Epithelial cell of proximal tubule (primary cell): ENCODE measurements at regions not wholly inside any gene's neighbourhood (a gene's known extent, or its start where the extent isn't known, plus 50 kb on each side); places are given as distances from the start of the nearest gene placed in this dataset.
"Not testable (repeated sequence)": the region's sequence is repeated elsewhere in the genome, so short reads cannot be mapped to it uniquely, and the experiment has no call there.

Experiments used
- DNase-seq: peaks from one replicate; pipeline ENCODE4 v3.0.0-alpha.2; 2011; ENCODE audit warnings: low read depth
- H3K4me3 ChIP-seq: 2 replicates; pipeline ENCODE4 v1.5.1; 2011; ENCODE audit warnings: low read depth, mild to moderate bottlenecking, low read length
- TF ChIP-seq, protein P1 (sequence below): conservative IDR thresholded peaks from 2 replicates; pipeline ENCODE4 v1.5.1; 2012; ENCODE audit warnings: low read depth, mild to moderate bottlenecking, low read length

DNA sequence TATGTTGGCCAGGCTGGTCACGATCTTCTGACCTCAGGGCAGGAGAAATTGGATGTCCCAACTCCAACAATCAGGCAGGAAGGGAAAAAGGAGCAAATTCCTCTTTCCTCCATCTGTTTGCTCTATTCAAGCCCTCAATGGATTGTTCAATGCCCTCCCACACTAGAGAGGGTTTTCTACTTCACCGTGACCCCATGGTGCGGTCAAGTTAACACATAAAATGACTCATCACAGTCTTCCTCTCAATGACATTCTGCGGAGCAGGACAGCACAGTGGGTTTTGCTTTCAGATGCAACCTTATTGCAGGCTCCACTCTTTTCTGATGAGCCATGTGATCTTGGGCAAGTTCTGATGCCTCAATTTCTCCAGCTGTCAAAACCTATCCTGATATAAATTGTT lies 364.9 kb downstream of the ANKRD30A start:
- H3K4me3 ChIP-seq, result no peak overlapping the region
- no peak for DNase-seq
- TF ChIP-seq, protein P1, sequence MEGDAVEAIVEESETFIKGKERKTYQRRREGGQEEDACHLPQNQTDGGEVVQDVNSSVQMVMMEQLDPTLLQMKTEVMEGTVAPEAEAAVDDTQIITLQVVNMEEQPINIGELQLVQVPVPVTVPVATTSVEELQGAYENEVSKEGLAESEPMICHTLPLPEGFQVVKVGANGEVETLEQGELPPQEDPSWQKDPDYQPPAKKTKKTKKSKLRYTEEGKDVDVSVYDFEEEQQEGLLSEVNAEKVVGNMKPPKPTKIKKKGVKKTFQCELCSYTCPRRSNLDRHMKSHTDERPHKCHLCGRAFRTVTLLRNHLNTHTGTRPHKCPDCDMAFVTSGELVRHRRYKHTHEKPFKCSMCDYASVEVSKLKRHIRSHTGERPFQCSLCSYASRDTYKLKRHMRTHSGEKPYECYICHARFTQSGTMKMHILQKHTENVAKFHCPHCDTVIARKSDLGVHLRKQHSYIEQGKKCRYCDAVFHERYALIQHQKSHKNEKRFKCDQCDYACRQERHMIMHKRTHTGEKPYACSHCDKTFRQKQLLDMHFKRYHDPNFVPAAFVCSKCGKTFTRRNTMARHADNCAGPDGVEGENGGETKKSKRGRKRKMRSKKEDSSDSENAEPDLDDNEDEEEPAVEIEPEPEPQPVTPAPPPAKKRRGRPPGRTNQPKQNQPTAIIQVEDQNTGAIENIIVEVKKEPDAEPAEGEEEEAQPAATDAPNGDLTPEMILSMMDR, result no peak

DNA sequence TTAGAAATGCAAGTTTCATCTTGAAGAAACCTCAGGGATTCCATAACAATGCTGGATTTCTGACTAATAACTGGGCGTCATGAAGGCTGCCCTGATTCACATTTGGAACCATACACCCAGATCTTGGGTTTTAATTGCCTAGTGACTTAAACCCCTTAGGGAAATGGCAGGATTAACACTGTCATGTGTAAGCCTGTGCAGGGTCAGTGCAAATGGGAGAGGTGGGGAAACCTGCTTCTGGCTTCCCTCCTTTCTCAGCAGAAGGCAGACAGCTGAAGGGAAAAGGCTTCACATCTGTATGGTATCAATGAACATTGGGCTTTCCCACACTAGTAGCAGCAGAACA lies 364.2 kb downstream of the ANKRD30A start:
- TF ChIP-seq, protein P1, result no peak
- no peak for DNase-seq
- H3K4me3 ChIP-seq, result no peak overlapping the region

DNA sequence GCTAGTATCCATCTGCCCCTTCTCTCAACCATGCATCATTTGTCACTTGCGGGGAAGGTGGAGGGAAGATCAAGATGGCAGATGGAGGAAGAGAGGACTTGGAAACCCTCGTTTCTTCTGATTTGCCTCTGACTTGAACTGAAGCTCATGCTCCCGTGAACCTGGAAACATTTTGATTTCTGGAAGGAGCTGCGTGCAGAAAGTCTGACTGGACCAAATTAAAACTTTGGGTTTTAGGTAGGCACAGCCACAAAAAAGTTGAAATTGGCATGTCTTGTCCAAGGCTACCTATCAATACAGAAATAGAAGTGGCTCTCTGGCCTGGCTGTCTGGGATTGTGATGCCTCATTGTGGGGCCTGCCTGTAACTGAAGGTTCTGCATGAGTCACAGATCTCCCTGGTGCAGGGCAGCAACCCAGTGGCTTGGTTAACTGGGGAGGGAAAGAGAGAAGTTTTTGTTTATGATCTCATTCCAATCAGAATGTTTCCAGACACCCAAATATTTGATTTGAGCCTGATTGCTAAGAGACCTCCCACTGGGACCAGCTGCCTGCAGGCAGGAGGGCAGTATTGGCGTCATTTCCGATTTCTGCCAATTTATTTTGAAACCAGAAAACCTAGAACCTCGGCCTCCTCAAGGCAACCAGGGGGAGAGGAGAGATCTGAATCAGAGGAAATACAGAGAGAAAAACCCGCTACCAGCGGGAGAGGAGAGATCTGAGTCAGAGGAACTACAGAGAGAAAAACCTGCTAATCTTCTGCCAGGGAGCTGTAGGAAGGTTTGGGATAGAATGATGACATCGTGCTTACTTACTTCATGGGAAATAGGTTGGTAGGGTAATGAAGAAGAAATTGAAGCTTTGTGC lies 363.6 kb downstream of the ANKRD30A start:
- H3K4me3 ChIP-seq, result no peak overlapping the region
- no peak for DNase-seq
- TF ChIP-seq, protein P1, result no peak

DNA sequence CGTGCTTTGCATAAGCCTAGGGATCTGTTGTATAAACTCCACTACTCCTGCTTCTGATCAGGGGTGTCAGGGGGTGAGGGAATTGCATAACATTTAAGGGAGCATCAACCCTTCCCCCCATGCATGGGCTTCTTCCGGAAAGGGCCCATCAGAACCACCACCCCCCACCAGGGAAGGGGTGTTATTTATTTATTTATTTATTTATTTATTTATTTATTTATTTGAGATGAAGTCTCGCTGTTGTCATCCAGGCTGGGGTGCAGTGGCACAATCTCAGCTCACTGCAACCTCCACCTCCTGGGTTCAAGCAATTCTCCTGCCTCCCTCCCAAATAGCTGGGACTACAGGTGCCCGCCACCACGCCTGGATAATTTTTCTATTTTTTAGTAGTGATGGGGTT lies 355.2 kb downstream of the ANKRD30A start:
- DNase-seq, H3K4me3 ChIP-seq: not testable (repeated sequence)

DNA sequence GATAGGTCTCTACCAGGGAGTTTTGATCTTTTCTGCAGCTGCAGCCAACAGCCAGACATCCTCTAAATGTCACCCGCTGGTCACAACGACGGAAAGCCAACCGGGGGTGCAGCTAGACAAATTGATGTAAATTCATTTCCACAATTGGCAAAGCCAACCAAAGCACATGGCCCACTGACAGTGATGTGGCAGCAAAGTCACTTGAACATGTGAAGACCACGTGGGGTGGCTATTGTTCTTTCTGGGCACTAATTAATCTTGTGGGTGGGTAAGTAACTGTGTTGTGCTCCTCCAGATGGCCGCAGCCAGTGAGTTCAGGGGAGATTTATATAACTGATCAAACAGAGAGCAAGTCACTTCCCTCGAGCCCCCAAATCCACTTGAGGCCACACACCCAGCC lies 354.1 kb downstream of the ANKRD30A start:
- TF ChIP-seq, protein P1, result no peak
- DNase-seq, result no peak
- no peak overlapping the region for H3K4me3 ChIP-seq

DNA sequence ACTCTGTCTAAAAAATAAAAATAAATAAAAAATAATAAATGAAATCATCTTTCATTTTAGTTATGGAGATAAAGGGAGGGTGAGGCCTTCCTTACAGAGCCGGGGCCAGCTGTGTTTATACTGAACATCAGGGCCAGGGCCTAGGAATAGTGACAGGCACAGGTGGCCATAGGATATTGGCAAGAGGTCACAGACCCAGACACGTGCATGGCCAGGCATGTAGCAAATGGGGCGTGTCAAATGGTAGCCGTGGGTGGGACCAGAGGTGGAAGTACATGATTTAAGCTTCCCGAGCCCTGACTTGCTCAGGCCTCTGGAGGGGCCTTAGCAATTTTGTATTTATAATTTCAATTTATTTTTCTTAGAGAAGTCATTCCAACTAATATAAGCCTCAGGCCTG lies 353.0 kb downstream of the ANKRD30A start:
- TF ChIP-seq, protein P1, result no peak
- H3K4me3 ChIP-seq, result no peak overlapping the region
- no peak for DNase-seq

DNA sequence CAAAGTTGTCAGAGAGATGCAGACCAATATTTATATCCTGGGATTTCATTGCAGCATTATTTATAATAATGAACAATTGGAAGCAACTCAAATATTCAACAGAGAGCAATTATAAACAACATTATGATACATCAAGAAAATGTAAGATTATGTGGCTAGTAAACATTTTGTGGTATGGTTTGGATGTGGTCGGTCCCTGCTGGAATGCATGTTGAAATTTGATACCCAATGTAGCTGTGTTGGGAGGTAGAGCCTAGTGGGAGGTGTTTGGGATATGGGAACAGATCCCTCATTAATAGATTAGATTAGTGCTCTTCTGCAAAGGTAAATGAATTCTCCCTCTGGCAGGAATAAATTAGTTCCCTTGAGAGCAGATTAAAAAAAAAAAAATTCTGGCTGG lies 350.9 kb downstream of the ANKRD30A start:
- TF ChIP-seq, protein P1, result no peak
- no peak for DNase-seq
- H3K4me3 ChIP-seq, result no peak overlapping the region
